ENCODE measurements at regions not wholly inside any gene's neighbourhood (a gene's known extent, or its start where the extent isn't known, plus 50 kb on each side); places are given as distances from the start of the nearest gene placed in this dataset.

DNA sequence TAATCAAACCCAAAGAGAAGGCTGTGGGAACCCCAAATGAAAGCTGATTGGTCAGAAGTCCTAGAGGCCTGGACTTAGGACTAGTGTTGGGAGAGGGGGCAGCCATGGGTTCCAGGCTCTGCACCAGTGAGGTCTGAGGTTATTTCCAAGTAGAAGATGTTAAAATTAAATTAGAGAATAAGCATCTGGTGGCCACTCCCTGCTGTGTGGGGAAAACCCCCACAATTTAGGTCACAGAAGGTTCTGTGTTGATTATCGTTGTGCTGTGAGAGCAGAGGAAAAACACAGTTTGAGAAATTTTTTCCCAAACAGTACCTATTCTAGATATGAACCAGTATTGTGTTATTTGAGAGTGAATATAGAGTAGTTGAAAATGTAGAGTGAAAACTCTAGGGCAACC, 53.9 kb upstream of the NSMCE3 start:
- TF ChIP-seq, protein P1, sequence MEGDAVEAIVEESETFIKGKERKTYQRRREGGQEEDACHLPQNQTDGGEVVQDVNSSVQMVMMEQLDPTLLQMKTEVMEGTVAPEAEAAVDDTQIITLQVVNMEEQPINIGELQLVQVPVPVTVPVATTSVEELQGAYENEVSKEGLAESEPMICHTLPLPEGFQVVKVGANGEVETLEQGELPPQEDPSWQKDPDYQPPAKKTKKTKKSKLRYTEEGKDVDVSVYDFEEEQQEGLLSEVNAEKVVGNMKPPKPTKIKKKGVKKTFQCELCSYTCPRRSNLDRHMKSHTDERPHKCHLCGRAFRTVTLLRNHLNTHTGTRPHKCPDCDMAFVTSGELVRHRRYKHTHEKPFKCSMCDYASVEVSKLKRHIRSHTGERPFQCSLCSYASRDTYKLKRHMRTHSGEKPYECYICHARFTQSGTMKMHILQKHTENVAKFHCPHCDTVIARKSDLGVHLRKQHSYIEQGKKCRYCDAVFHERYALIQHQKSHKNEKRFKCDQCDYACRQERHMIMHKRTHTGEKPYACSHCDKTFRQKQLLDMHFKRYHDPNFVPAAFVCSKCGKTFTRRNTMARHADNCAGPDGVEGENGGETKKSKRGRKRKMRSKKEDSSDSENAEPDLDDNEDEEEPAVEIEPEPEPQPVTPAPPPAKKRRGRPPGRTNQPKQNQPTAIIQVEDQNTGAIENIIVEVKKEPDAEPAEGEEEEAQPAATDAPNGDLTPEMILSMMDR (IDR thresholded peaks at IDR 0.05) = no peak
- no peak overlapping the region for H3K4me3 ChIP-seq
- no peaks in the 10 kb centered on the region for H3K9me3 ChIP-seq
- no peak overlapping the region for H3K27ac ChIP-seq
- no peaks in the 10 kb centered on the region for H3K36me3 ChIP-seq
- DNase-seq (ENCODE audit: low spot score) = no peak
- no peaks in the 10 kb centered on the region for H3K4me1 ChIP-seq
- H3K27me3 ChIP-seq = no peaks in the 10 kb centered on the region

DNA sequence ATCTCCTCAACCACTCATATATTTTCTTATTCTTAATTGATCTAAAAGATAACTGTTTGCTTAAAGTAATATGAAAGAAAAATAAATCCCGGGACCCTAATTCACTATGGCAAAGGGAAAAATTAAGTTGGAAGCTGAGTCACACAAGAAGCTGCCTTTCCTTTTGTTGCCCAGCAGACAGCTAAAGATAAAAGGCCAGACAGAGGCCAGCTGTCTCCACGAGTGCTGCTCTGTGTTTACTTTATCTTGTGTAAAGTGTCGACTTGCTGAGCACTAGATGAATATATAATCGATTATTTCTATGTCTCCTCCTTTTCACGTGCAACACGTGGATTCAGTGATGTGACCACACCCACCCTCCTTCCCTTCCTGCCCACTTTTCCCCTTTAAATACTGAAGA, 52.8 kb upstream of the NSMCE3 start:
- H3K9me3 ChIP-seq = no peaks in the 10 kb centered on the region
- no peaks in the 10 kb centered on the region for H3K27me3 ChIP-seq
- DNase-seq (ENCODE audit: low spot score) = no peak
- H3K4me3 ChIP-seq = no peak overlapping the region
- H3K27ac ChIP-seq = no peak overlapping the region
- TF ChIP-seq, protein P1 (IDR thresholded peaks at IDR 0.05) = no peak
- no peaks in the 10 kb centered on the region for H3K36me3 ChIP-seq
- no peaks in the 10 kb centered on the region for H3K4me1 ChIP-seq

DNA sequence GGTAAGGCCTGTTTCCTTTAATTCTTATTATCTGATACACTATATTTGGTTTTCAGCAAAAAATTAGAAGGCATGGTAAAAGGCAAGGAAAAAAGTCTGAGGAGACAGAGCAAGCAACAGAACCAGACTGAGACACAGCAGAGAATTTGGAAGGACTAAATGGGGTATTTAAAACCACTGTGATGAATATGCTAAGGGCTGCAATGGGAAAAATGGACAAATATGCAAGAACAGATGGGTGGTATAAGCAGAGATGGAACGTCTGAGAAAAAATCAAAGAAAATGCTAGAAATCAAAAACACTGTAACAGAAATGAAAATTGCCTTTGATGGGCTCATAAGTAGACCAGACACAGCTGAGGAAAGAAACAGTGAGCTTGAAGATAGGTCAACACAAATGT, 50.8 kb upstream of the NSMCE3 start:
- Histone ChIP-seq H3K4me1 (no peaks in the 10 kb centered on the region), H3K27me3 (no peaks in the 10 kb centered on the region), H3K4me3 (no peak overlapping the region), H3K9me3 (no peaks in the 10 kb centered on the region), H3K27ac (no peak overlapping the region), H3K36me3 (no peaks in the 10 kb centered on the region)
- TF ChIP-seq, protein P1 (IDR thresholded peaks at IDR 0.05) = no peak
- DNase-seq (ENCODE audit: low spot score) = no peak

DNA sequence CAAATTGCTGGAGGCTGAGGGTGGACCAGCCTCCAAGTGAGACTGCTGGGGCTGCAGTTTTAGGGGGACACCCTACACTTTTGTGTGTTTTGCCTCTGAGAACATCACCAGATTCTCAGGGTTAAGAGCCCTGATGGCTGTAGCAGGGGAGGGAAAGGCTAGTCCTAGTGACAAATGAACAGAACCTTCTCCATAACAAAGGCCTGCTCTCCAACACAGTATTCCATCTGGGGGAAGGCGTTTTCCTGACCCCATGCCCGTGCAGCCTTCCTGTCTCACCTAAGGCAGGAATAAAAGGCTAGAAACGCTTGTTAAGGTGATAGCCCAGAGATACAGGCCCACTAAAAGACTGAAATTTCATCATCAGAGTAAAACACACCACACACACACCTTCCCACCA, 50.2 kb upstream of the NSMCE3 start:
- Histone ChIP-seq H3K36me3 (no peaks in the 10 kb centered on the region), H3K27ac (no peak overlapping the region), H3K4me1 (no peaks in the 10 kb centered on the region), H3K9me3 (no peaks in the 10 kb centered on the region), H3K27me3 (no peaks in the 10 kb centered on the region), H3K4me3 (no peak overlapping the region)
- no peak for DNase-seq (ENCODE audit: low spot score)
- TF ChIP-seq, protein P1 (IDR thresholded peaks at IDR 0.05) = no peak
